HFF-Myc (cell line): ENCODE measurements at regions not wholly inside any gene's neighbourhood (a gene's known extent, or its start where the extent isn't known, plus 50 kb on each side); places are given as distances from the start of the nearest gene placed in this dataset.

Experiments used
- DNase-seq: peaks from one replicate; pipeline ENCODE4 v3.0.0-alpha.2; 2011; ENCODE audit warnings: low read depth; ENCODE audit errors: extremely low read depth
- H3K4me3 ChIP-seq: replicated peaks from 2 replicates; pipeline ENCODE4 v1.5.1; 2011; ENCODE audit warnings: low read depth, mild to moderate bottlenecking, control low read depth, low read length
- TF ChIP-seq, protein P1 (sequence below): IDR thresholded peaks from 2 replicates; pipeline ENCODE4 v1.5.1; 2012; ENCODE audit warnings: mild to moderate bottlenecking, low read depth, low read length, control low read depth; ENCODE audit errors: missing control alignments

GRCh38 chr14:62597143-62597542 lies 448.1 kb downstream of the KCNH5 start:
- no peak for DNase-seq

GRCh38 chr14:62599616-62600385 lies 445.5 kb downstream of the KCNH5 start:
- TF ChIP-seq, protein P1, sequence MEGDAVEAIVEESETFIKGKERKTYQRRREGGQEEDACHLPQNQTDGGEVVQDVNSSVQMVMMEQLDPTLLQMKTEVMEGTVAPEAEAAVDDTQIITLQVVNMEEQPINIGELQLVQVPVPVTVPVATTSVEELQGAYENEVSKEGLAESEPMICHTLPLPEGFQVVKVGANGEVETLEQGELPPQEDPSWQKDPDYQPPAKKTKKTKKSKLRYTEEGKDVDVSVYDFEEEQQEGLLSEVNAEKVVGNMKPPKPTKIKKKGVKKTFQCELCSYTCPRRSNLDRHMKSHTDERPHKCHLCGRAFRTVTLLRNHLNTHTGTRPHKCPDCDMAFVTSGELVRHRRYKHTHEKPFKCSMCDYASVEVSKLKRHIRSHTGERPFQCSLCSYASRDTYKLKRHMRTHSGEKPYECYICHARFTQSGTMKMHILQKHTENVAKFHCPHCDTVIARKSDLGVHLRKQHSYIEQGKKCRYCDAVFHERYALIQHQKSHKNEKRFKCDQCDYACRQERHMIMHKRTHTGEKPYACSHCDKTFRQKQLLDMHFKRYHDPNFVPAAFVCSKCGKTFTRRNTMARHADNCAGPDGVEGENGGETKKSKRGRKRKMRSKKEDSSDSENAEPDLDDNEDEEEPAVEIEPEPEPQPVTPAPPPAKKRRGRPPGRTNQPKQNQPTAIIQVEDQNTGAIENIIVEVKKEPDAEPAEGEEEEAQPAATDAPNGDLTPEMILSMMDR = no peak
- no peak overlapping the region for H3K4me3 ChIP-seq
- no peak for DNase-seq

More at GRCh38 chr14:62597143-62597542, 448.1 kb downstream of the KCNH5 start:
- TF ChIP-seq, protein P1 = no peak
- H3K4me3 ChIP-seq = no peak overlapping the region

- no peak for DNase-seq
- H3K4me3 ChIP-seq = no peak overlapping the region
- TF ChIP-seq, protein P1 = no peak
Observed at GRCh38 chr14:62602712-62603111, 442.5 kb downstream of the KCNH5 start.

- no peak overlapping the region for H3K4me3 ChIP-seq
- TF ChIP-seq, protein P1 = no peak
- no peak for DNase-seq
Observed at GRCh38 chr14:62604524-62604923, 440.7 kb downstream of the KCNH5 start.

DNA sequence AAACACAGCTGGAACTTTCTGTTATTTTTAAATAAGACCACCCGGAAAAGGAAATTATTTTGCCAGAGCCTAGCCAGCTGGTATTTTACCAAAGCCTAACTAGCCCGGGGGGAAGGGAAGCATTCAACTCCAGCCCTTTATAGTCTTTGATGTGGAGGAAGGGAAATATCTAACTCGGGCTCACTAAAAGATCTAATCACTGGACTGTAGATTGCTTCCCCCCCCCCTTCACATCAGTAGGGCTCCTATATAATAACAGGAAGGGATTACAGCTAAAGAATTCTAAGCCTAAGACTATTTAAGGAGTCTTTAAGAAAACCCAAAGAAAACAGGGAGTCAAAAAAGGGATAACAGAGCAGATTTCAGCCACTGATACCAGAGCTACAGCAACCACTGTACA lies 431.1 kb downstream of the KCNH5 start:
- TF ChIP-seq, protein P1 = no peak
- H3K4me3 ChIP-seq = no peak overlapping the region
- no peak for DNase-seq

- TF ChIP-seq, protein P1 = no peak
- DNase-seq = no peak
- no peak overlapping the region for H3K4me3 ChIP-seq
Observed at GRCh38 chr14:62616668-62617067, 428.6 kb downstream of the KCNH5 start.

GRCh38 chr14:62626416-62626815 lies 418.8 kb downstream of the KCNH5 start:
- TF ChIP-seq, protein P1 = no peak
- DNase-seq = no peak
- no peak overlapping the region for H3K4me3 ChIP-seq
